Renal cortex interstitium (tissue), 11 donors: ENCODE measurements at regions not wholly inside any gene's neighbourhood (a gene's known extent, or its start where the extent isn't known, plus 50 kb on each side); places are given as distances from the start of the nearest gene placed in this dataset.
A peak's percentile ranks its signal among the peaks of the same experiment; 100 is the strongest.
"Not testable (repeated sequence)": the region's sequence is repeated elsewhere in the genome, so short reads cannot be mapped to it uniquely, and the experiment has no call there.

Experiments
- DNase-seq, 11 donors: peaks; one replicate each; pipeline ENCODE4 v3.0.0-alpha.2; 2013; ENCODE audit warnings: low read depth in 9 of 11, low spot score in 4 of 11; ENCODE audit errors: extremely low read depth in 1 of 11

DNA sequence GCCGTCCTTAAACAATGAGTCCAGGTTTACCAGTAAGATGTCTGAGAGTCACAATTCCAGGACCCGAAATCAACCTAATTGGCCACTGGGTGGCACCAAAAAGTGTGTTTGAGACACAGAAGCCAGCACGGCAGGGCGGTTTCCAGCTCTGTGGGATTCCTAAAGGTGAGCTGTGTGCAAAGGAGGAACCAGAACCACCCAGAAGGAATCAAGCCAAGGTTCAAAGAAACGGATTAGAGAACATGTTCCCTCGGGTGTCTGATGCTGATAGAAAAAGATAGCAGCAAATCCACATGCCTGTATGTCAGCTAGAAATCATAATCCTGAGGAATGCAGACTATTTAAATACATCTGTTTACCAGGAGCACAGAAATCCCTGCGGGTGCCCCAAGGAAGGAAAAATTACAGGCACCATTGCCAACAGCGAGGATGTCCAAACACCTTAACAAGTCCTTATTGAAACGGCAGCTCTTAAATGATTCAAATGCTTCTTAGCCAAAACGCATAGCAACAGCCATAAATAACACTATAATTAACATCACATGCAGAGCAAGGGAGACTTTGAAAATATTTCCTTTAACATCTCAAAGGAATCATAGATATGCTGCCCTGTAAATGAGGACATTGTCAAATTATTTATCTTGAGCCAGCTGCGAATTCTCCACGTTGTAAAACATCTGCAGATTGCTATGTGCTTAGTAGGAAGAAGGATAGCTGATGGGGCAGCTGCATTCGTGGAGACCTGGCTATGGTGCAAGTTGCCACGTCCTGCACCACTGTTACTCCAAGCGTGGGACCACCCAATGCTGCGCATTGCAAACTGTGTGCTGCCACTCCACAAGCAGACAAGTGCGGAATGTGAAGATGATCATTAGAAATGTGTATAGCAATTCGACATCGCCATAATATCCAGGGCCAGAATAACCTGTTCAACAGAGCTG is 318.7 kb upstream of the NCKAP5 start:
- peak; percentile 38 to 73 (median 47) for DNase-seq

GRCh38 chr2:133887676-133888040 is 319.4 kb upstream of the NCKAP5 start:
- DNase-seq = no peak

GRCh38 chr2:133888107-133888506 is 319.8 kb upstream of the NCKAP5 start:
- DNase-seq = no peak

- no peak for DNase-seq
These were observed 320.5 kb upstream of the NCKAP5 start for GRCh38 chr2:133888621-133889219.

GRCh38 chr2:133892352-133892913 is 324.2 kb upstream of the NCKAP5 start:
- no peak for DNase-seq

GRCh38 chr2:133894429-133894828 is 326.2 kb upstream of the NCKAP5 start:
- DNase-seq = no peak

DNA sequence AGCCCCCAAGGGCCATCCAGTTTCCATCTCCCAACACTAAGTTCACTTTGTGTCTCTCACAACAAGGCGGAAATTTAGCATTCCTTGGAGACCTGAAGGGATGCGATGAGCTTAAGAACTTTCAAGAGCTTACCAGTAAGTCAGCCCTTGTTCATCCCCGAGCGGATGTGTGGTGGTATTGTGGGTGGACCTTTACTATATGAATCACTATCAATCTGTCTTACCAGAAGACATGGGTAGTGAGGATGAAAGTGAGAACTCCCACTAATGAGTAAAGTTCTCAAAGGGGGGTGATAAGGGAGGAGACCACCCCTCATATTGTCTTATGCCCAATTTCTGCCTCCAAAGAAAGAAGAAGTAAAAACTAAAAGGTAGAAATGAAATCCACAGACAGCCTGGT is 329.6 kb upstream of the NCKAP5 start:
- DNase-seq = not testable (repeated sequence)

GRCh38 chr2:133900909-133901308 is 332.6 kb upstream of the NCKAP5 start:
- no peak for DNase-seq

- no peak for DNase-seq
These were observed 338.1 kb upstream of the NCKAP5 start for GRCh38 chr2:133906396-133906795.

GRCh38 chr2:133906926-133907325 is 338.7 kb upstream of the NCKAP5 start:
- no peak for DNase-seq

- no peak for DNase-seq
These were observed 339.9 kb upstream of the NCKAP5 start for GRCh38 chr2:133908171-133908570.

GRCh38 chr2:133918141-133918540 is 335.7 kb upstream of the MGAT5 start:
- no peak for DNase-seq

DNA sequence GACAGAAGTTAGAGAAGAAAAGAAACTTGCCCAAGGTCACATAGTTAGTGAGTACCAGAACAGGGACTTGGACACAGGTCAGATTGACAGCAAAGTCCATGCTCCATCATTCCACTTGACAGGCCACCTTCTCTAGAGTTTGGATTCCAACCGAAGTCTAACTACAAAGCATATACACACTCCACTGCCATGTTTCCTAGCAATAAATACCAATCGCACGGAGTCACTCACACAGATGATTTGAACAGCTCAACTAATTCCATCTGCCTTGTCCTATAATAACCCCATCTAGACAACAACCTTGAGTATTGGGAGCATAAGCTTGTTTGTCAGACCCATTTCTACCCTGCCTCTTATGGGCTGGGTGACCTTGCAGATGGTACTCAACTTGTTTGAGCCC is 334.6 kb upstream of the MGAT5 start:
- DNase-seq = no peak

DNA sequence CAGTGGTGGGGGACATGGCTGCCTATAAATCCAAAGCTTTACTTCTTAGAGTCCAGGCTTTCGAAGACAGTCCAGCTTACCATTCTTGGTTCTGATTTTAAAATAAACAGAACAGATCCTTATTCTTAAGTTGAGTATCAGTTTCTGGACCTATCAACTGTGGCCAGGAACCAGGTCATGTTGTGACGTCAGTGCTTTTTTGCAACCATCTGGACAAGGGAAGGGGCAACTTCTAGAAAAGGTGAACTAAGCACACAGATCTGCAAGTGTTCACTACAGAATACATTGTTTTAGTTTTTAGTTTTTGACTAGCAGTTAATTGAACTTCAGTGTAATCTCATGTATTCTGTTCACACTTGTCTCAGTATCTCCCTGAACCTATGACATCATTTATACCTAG is 326.0 kb upstream of the MGAT5 start:
- no peak for DNase-seq

DNA sequence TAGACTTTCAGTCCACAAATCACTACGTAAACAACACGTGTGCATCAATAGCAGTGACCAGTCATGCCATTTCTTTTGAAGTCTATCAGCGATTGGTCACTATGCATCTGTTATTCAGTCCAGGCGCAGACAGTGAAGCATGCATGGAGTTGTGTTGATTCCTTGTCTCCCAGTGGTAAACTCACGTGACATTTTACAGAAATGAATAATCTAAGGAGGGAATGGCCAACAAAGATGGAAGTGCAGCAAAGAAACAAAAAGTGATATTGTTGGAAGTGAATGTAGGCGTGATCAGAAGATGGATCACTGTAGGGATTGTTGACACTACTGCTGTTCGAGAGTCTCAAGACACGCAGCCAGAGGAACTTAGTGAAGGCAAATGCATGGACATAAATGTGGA is 317.8 kb upstream of the MGAT5 start:
- DNase-seq = no peak

DNA sequence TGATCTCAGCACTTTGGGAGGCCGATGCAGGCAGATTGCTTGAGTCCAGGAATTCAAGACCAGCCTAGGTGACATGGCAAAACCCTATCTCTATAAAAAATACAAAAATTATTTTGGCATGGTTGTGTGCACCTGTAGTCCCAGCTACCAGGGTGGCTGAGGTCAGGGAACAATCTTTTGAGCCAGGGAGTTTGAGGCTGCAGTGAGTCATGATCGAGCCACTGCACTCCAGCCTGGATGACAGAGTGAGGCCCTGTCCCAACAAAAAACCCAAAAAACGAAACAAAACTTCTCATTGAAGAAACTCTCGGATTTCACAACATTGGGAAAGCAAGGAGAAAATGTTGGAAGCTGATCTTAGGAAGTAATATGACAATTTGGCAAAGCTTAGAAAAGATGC is 317.3 kb upstream of the MGAT5 start:
- no peak for DNase-seq

DNA sequence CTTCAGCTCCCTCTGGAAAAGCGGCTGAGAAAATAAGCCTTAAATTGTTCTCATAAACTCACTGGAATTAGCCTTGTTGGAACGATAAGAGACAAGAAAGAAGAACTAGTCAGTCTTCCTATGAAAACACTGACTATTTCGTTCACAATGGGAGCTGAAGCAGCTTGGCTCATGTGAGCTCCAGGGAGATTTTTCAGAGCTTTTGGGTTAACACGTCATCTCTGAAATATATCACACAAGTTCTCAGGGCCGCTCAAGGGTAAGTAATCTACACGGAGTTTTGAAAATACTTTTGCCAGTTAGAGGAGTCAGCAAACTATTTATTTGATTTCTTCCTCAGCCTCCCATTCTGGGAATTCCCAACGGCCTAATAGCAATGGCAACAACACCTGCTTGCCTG is 316.2 kb upstream of the MGAT5 start:
- no peak for DNase-seq

DNA sequence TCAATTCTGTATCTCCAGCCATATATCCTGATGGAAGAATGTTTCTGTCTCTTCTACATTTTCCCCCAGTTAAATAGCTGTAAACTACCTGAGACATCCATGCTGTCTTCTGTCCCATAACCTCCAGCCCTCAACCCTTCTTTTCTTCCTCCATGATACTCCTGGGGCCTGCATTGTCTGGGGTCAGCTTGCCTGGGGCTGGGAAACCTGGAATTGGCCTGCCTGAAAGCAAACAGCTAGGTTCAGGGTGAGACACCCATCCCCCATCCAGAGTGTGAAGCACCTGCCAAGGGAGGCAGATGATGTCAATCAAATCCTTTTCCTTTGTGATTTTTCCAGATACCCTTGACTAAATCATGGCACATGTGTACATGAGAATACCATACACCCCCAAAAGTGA is 313.7 kb upstream of the MGAT5 start:
- no peak for DNase-seq

GRCh38 chr2:133941666-133942065 is 312.2 kb upstream of the MGAT5 start:
- DNase-seq = no peak

DNA sequence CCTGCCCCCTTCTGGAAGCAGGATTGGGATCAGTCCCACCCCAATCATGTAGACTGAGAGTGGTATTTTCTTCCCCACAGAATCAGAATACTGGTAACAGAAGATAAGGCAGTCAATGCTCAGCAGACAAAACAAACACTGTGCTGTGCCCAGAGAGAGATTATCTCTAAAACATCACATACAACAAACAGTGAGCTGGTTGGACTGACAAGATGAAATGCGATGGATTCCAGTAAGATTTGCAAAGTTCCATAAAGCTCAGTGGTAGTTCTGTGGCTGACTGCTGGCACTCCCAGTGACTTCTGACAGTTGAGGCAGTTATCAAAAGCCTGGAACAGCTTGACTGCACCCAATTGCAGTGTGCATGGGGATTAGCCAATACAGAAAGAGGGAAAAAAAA is 311.5 kb upstream of the MGAT5 start:
- no peak for DNase-seq
